Esophagus muscularis mucosa (tissue), 4 donors: ENCODE measurements at regions not wholly inside any gene's neighbourhood (a gene's known extent, or its start where the extent isn't known, plus 50 kb on each side); places are given as distances from the start of the nearest gene placed in this dataset.

Source experiments
- DNase-seq: peaks from one replicate; pipeline ENCODE4 v3.0.0-alpha.2; 2017; ENCODE audit errors: extremely low spot score
- H3K27ac ChIP-seq, 4 donors: fragments of 200-600 bp; sonication (generic); replicated peaks in 1 of 4; 1 replicate in 3 of 4; 2 replicates in 1 of 4; pipeline ENCODE4 v1.5.1; 2016 to 2019; ENCODE audit warnings: mild to moderate bottlenecking in 1 of 4
- H3K27me3 ChIP-seq, 4 donors: fragments of 200-600 bp; sonication (generic); one replicate each; pipeline versions ENCODE4 v1.5.1 to v1.6.0; 2016 to 2019
- H3K36me3 ChIP-seq, 4 donors: fragments of 200-600 bp; sonication (generic); one replicate each; pipeline ENCODE4 v1.5.1; 2016 to 2019
- H3K4me1 ChIP-seq, 4 donors: fragments of 200-600 bp; sonication (generic); one replicate each; pipeline ENCODE4 v1.5.1; 2016 to 2019
- H3K4me3 ChIP-seq, 4 donors: fragments of 200-600 bp; sonication (generic); 1 replicate in 2 of 4; 2 replicates in 2 of 4; pipeline ENCODE4 v1.5.1; 2016 to 2019; ENCODE audit warnings: mild to moderate bottlenecking in 4 of 4, moderate library complexity in 1 of 4
- H3K9me3 ChIP-seq, 4 donors: fragments of 200-600 bp; sonication (generic); 1 replicate in 3 of 4; 2 replicates in 1 of 4; pipeline ENCODE4 v1.5.1; 2016 to 2019
- EP300 ChIP-seq: sonication (generic); formaldehyde crosslinking; IDR thresholded peaks from one replicate; pipeline ENCODE4 v1.6.1; 2017; ENCODE audit warnings: antibody characterized with exemption
- POLR2A ChIP-seq: fragments of 450-650 bp; IDR thresholded peaks from one replicate; pipeline ENCODE4 v1.6.1; 2017; ENCODE audit warnings: antibody characterized with exemption, moderate library complexity, mild to moderate bottlenecking, low read depth
- POLR2AphosphoS5 ChIP-seq, 2 donors: sonication (generic); formaldehyde crosslinking; IDR thresholded peaks; one replicate each; pipeline ENCODE4 v1.6.1; 2017; ENCODE audit warnings: antibody characterized with exemption in 2 of 2
- WGBS: methylation state at CpG from one replicate; pipeline ENCODE4 v1.1.5; 2018; 5-methylcytosine and 5-hydroxymethylcytosine counted together
- intact Hi-C: fragments of 100-400 bp; cut with DNase I; formaldehyde crosslinking; loops from one replicate; pipeline ENCODE4 v1.15.1; 2023
- TF ChIP-seq, protein P1 (sequence below), 3 experiments: fragments of 200-600 bp in 2 of 3; fragments of 450-650 bp in 1 of 3; sonication (generic) in 2 of 3; IDR thresholded peaks; one replicate each; pipeline ENCODE4 v1.5.1; 2017 to 2019; ENCODE audit warnings: antibody characterized with exemption in 3 of 3, mild to moderate bottlenecking in 2 of 3, moderate library complexity in 1 of 3

DNA sequence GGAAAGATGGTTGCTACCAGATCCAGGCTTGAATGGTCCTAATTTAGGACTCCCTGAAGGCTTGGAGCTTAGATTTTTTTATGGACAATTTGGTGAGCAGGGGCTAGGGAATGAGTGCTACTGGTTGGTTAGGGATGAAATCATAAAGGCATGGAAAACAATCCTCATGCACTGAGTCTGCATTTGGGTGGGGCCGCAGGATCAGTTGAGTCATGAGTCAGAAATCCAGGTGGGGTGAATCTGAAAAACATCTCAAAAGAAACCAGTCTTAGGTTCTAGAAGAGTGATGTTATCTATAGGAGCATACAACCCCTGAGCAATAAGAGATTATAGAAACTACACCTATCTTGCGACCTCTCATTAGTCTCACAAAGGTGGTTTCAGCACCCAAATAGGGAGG lies 300.0 kb downstream of the KIF4B start:
- DNase-seq = no peak
- WGBS = 83% methylated on average over 2 of the region's 2 CpGs
- Histone ChIP-seq H3K36me3 (no peaks in the 10 kb centered on the region), H3K27ac (no peak overlapping the region), H3K4me3 (no peak overlapping the region), H3K4me1 (peaks cover 0 to 11% (median 2%) of the 10 kb centered on the region in 4 donors), H3K27me3 (no peaks in the 10 kb centered on the region), H3K9me3 (no peaks in the 10 kb centered on the region)
- TF ChIP-seq POLR2AphosphoS5 (IDR thresholded peaks at IDR 0.05) = no peak
- TF ChIP-seq POLR2A = no peak
- TF ChIP-seq EP300 = no peak
- TF ChIP-seq, protein P1, sequence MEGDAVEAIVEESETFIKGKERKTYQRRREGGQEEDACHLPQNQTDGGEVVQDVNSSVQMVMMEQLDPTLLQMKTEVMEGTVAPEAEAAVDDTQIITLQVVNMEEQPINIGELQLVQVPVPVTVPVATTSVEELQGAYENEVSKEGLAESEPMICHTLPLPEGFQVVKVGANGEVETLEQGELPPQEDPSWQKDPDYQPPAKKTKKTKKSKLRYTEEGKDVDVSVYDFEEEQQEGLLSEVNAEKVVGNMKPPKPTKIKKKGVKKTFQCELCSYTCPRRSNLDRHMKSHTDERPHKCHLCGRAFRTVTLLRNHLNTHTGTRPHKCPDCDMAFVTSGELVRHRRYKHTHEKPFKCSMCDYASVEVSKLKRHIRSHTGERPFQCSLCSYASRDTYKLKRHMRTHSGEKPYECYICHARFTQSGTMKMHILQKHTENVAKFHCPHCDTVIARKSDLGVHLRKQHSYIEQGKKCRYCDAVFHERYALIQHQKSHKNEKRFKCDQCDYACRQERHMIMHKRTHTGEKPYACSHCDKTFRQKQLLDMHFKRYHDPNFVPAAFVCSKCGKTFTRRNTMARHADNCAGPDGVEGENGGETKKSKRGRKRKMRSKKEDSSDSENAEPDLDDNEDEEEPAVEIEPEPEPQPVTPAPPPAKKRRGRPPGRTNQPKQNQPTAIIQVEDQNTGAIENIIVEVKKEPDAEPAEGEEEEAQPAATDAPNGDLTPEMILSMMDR (IDR thresholded peaks at IDR 0.05) = no peak
- intact Hi-C loops = no loop called here

DNA sequence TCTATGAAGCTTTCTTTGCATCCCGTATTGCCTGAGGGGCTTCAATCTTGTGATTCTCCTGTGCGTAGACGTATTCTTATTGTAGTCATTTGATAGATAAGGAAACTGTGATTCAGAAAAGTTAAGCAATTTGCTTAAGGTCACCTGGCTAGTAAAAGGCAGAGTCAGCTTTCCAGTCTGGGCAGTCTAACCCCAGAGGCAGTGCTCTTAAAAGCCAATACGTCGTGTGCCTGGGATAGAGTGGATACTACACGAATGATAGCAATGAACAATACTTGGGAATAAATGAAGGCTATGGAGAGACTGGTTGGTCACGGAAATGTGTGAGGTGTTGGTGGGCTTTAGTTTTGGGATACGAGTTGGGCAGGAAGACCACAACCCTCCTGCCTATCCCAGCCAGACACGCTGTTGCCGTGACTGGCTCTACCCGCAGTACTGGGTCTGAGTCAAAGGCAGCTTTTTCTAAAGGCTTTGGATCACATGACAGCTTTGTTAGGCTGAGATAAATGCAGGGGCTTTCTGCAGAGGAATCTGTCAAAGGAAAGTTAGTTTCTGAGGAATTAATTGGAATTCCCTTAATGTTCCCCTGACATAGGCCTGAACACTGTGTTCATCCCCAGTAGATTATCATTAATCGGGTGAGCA lies 302.6 kb downstream of the KIF4B start:
- DNase-seq = no peak
- 81% methylated on average over 12 of the region's 12 CpGs for WGBS

DNA sequence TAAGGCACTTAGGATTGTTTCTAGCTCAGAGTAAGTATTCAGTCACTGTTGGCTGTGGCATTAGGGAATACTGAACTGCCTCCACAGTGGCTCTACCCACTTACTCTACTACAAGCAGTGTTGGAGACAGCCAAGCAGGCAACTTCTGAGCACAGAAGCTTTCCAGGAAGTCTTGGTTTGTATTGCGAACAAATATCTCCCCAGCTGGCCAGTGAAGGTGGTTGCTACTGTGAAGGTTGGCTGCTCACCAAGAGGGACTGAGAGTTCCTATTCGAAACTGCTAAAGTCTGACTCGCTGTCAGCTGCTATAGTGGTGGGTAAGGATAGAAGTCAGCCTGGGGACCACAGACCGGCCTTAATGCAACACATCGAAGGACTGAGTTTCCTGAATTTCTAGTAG lies 319.1 kb downstream of the KIF4B start:
- Histone ChIP-seq H3K36me3 (no peaks in the 10 kb centered on the region), H3K4me1 (no peaks in the 10 kb centered on the region), H3K27ac (no peak overlapping the region), H3K9me3 (peaks cover 0 to 9% (median 0%) of the 10 kb centered on the region in 4 donors), H3K27me3 (no peaks in the 10 kb centered on the region), H3K4me3 (no peak overlapping the region)
- intact Hi-C loops = no loop called here
- no peak for TF ChIP-seq POLR2A
- TF ChIP-seq, protein P1 (IDR thresholded peaks at IDR 0.05) = no peak
- no peak for TF ChIP-seq EP300
- no peak for TF ChIP-seq POLR2AphosphoS5 (IDR thresholded peaks at IDR 0.05)
- WGBS = 79% methylated on average over 5 of the region's 5 CpGs
- DNase-seq = no peak

More for the DNA sequence above, 302.6 kb downstream of the KIF4B start:
- no peaks in the 10 kb centered on the region for H3K27me3 ChIP-seq
- intact Hi-C loops = no loop called here
- no peak overlapping the region for H3K4me3 ChIP-seq
- H3K9me3 ChIP-seq = no peaks in the 10 kb centered on the region
- no peak overlapping the region for H3K27ac ChIP-seq
- H3K36me3 ChIP-seq = no peaks in the 10 kb centered on the region
- TF ChIP-seq, protein P1 (IDR thresholded peaks at IDR 0.05) = no peak
- no peak for TF ChIP-seq POLR2A
- TF ChIP-seq EP300 = no peak
- TF ChIP-seq POLR2AphosphoS5 (IDR thresholded peaks at IDR 0.05) = no peak
- H3K4me1 ChIP-seq = no peaks in the 10 kb centered on the region

DNA sequence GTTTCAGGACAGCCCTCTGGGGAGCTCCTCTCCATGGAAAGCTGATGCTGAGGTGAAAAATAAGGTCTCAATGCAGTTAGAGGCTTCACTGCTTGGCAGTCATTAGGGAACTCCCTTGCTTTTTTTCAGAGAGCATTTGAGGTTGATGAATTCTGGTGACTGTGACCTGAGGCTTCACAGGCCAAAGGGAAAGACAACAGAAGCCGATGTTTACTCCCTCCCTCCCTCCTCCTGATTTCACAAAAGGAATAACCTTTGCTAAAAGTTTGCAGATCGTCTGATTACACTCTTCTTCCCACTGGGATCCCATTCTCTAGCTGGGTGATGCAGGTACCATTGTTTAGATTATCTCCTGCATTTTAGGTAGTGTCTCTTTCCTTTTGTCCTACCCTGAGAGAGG lies 329.4 kb downstream of the KIF4B start:
- H3K9me3 ChIP-seq = no peaks in the 10 kb centered on the region
- H3K36me3 ChIP-seq = no peaks in the 10 kb centered on the region
- H3K27ac ChIP-seq = no peak overlapping the region
- H3K4me3 ChIP-seq = no peak overlapping the region
- no peaks in the 10 kb centered on the region for H3K27me3 ChIP-seq
- no peaks in the 10 kb centered on the region for H3K4me1 ChIP-seq
- TF ChIP-seq, protein P1 (IDR thresholded peaks at IDR 0.05) = no peak
- no peak for TF ChIP-seq POLR2AphosphoS5 (IDR thresholded peaks at IDR 0.05)
- no peak for TF ChIP-seq EP300
- no peak for TF ChIP-seq POLR2A
- intact Hi-C loops = no loop called here
- WGBS = 64% methylated on average over 2 of the region's 2 CpGs
- no peak for DNase-seq

DNA sequence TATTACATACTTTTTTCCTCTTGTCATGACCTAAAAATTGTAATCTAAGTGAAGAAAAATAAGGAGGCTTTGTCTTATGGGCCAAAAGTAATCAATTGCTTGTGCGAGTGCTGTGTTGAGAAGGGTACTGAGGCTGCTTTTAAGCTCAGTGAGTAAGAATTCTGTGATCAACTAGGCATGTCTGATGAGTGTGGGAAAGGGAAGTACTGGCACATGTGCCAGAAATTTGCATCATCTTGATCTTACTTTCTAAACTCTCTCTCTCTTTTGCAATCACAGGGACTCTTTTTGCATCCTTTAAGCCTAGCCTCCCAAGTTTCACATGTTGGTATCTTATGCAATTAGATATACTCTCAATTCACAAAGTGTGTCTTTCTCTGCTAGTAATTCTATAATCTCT lies 329.9 kb downstream of the KIF4B start:
- WGBS = 83% methylated on average over 1 of the region's 1 CpG
- TF ChIP-seq POLR2AphosphoS5 (IDR thresholded peaks at IDR 0.05) = no peak
- TF ChIP-seq EP300 = no peak
- no peak for TF ChIP-seq POLR2A
- TF ChIP-seq, protein P1 (IDR thresholded peaks at IDR 0.05) = no peak
- H3K9me3 ChIP-seq = no peaks in the 10 kb centered on the region

More for the DNA sequence above, 329.9 kb downstream of the KIF4B start:
- no peaks in the 10 kb centered on the region for H3K4me1 ChIP-seq
- H3K4me3 ChIP-seq = no peak overlapping the region
- no peaks in the 10 kb centered on the region for H3K36me3 ChIP-seq
- H3K27me3 ChIP-seq = no peaks in the 10 kb centered on the region
- no peak overlapping the region for H3K27ac ChIP-seq
- no peak for DNase-seq
- intact Hi-C loops = no loop called here
